GM12878 (cell line): ENCODE measurements at regions not wholly inside any gene's neighbourhood (a gene's known extent, or its start where the extent isn't known, plus 50 kb on each side); places are given as distances from the start of the nearest gene placed in this dataset.

ENCODE experiments used
- ATAC-seq: fragments of 200-7000 bp; cut with Tn5 transposase; 3 replicates; pipeline ENCODE4 v1.9.1; 2020; ENCODE audit warnings: mild to moderate bottlenecking, moderate library complexity
- BruUV-seq: library from RNA; stranded (reverse); fragments of 400-500 nt; replicated peaks from 2 replicates; lab custom pipeline; 2021; lab: Mats Ljungman, UMichigan
- CTCF ChIA-PET: fragments of 300-600 bp; sonication (Branson Sonifier 250); formaldehyde crosslinking; extraction: SDS; loops from one replicate; lab custom pipeline; 2021; ENCODE audit warnings: inconsistent platforms; lab: Yijun Ruan, JAX
- POLR2A ChIA-PET: fragments of 350-600 bp; formaldehyde crosslinking; extraction: SDS; loops from one replicate; lab custom pipeline; 2021; ENCODE audit warnings: inconsistent platforms; lab: Charles Lee
- RAD21 ChIA-PET: fragments of 300-600 bp; sonication (Branson Sonifier 250); formaldehyde crosslinking; loops from one replicate; lab custom pipeline; 2023; ENCODE audit warnings: antibody characterized with exemption; ENCODE audit not compliant: unreplicated experiment; lab: Charles Lee
- SMC1A ChIA-PET: fragments of 300-600 bp; sonication (Branson Sonifier 250); formaldehyde crosslinking; loops from one replicate; lab custom pipeline; 2023; ENCODE audit not compliant: unreplicated experiment, uncharacterized antibody; lab: Charles Lee
- DNase-seq: peaks from one replicate; pipeline ENCODE4 v3.0.0-alpha.2; 2011; ENCODE audit warnings: low read depth, low spot score
- FAIRE-seq: peaks from 3 replicates; lab custom pipeline; 2011; peaks lifted over from hg19 to GRCh38; lab: Jason Lieb, UNC
- H2AFZ ChIP-seq: 2 replicates; pipeline ENCODE4 v1.6.0; 2011; ENCODE audit warnings: low read depth, low read length, control low read depth; ENCODE audit not compliant: control insufficient read depth
- H3K27ac ChIP-seq: 2 replicates; pipeline ENCODE4 v1.5.1; 2011; ENCODE audit warnings: control low read depth; ENCODE audit not compliant: control insufficient read depth, insufficient read depth
- H3K27me3 ChIP-seq, 2 experiments: replicated peaks in 1 of 2; 2 replicates each; pipeline versions ENCODE4 v1.6.0 to v1.6.1; 2011; ENCODE audit warnings: low read length in 1 of 2; ENCODE audit not compliant: control insufficient read depth in 2 of 2, insufficient read depth in 2 of 2
- H3K36me3 ChIP-seq, 2 experiments: 2 replicates each; pipeline ENCODE4 v1.5.1; 2011; ENCODE audit warnings: low read length in 1 of 2; ENCODE audit not compliant: control insufficient read depth in 2 of 2, insufficient read depth in 2 of 2
- H3K4me1 ChIP-seq: 2 replicates; pipeline ENCODE4 v1.6.1; 2011; ENCODE audit warnings: mild to moderate bottlenecking, low read length, moderate library complexity, mixed read lengths; ENCODE audit not compliant: control insufficient read depth, insufficient read depth
- H3K4me2 ChIP-seq: 2 replicates; pipeline ENCODE4 v1.6.0; 2011; ENCODE audit warnings: control low read depth; ENCODE audit not compliant: control insufficient read depth, insufficient read depth
- H3K4me3 ChIP-seq: fragments of 200-600 bp; sonication (generic); 2 replicates; pipeline ENCODE4 v1.5.1; 2016
- H3K79me2 ChIP-seq: 2 replicates; pipeline ENCODE4 v1.6.0; 2011; ENCODE audit warnings: low read length; ENCODE audit not compliant: control insufficient read depth, insufficient read depth
- H3K9ac ChIP-seq: 2 replicates; pipeline ENCODE4 v1.8.0; 2011; ENCODE audit warnings: low read length, control low read depth, mixed read lengths; ENCODE audit not compliant: control insufficient read depth, insufficient read depth
- H3K9me3 ChIP-seq: replicated peaks from 3 replicates; pipeline ENCODE4 v1.5.1; 2011; ENCODE audit warnings: mild to moderate bottlenecking, low read length; ENCODE audit not compliant: control insufficient read depth, insufficient read depth
- H4K20me1 ChIP-seq: 2 replicates; pipeline ENCODE4 v1.6.0; 2011; ENCODE audit not compliant: control insufficient read depth, insufficient read depth
- ATF3 ChIP-seq: IDR thresholded peaks from 2 replicates; pipeline ENCODE4 v1.6.1; 2011; ENCODE audit warnings: low read depth, mild to moderate bottlenecking, low read length, moderate library complexity, borderline replicate concordance; ENCODE audit errors: extremely low read depth
- BCL11A ChIP-seq: IDR thresholded peaks from 2 replicates; pipeline ENCODE4 v1.6.1; 2011; ENCODE audit warnings: low read depth, low read length
- CHD4 ChIP-seq: fragments of 200-600 bp; sonication (generic); IDR thresholded peaks from 2 replicates; pipeline ENCODE4 v1.6.1; 2016; ENCODE audit warnings: mild to moderate bottlenecking
- CREM ChIP-seq: IDR thresholded peaks from 2 replicates; pipeline ENCODE4 v1.6.1; 2014; ENCODE audit warnings: antibody characterized with exemption, low read depth
- E2F4 ChIP-seq: IDR thresholded peaks from 2 replicates; pipeline ENCODE4 v1.6.1; 2012; ENCODE audit warnings: low read depth, low read length, improper control_type of control experiment
- EZH2 ChIP-seq: IDR thresholded peaks from 2 replicates; pipeline ENCODE4 v1.6.1; 2012; ENCODE audit warnings: low read depth, mild to moderate bottlenecking, control low read depth, inconsistent platforms, low read length, borderline replicate concordance; ENCODE audit not compliant: control insufficient read depth
- HCFC1 ChIP-seq: fragments of 150-350 bp; IDR thresholded peaks from 2 replicates; pipeline ENCODE4 v1.6.1; 2014; ENCODE audit warnings: low read length
- HDGF ChIP-seq: fragments of 450-650 bp; IDR thresholded peaks from 2 replicates; pipeline ENCODE4 v1.6.1; 2016; ENCODE audit warnings: antibody characterized with exemption
- KAT2A ChIP-seq: conservative IDR thresholded peaks from 2 replicates; pipeline ENCODE4 v1.6.1; 2011; ENCODE audit warnings: low read depth, low read length; ENCODE audit not compliant: control insufficient read depth
- RCOR1 ChIP-seq: conservative IDR thresholded peaks from 2 replicates; pipeline ENCODE4 v1.6.1; 2012; ENCODE audit warnings: low read depth, low read length, improper control_type of control experiment
- RUNX3 ChIP-seq: IDR thresholded peaks from 2 replicates; pipeline ENCODE4 v1.6.1; 2012; ENCODE audit warnings: low read length, inconsistent platforms
- SMARCA5 ChIP-seq: fragments of 450-650 bp; IDR thresholded peaks from 2 replicates; pipeline ENCODE4 v1.6.1; 2017; ENCODE audit warnings: mild to moderate bottlenecking
- SMC3 ChIP-seq: IDR thresholded peaks from 2 replicates; pipeline ENCODE4 v1.6.1; 2011; ENCODE audit warnings: low read length, improper control_type of control experiment, borderline replicate concordance
- SUPT20H ChIP-seq: IDR thresholded peaks from 2 replicates; pipeline ENCODE4 v1.6.1; 2011; ENCODE audit warnings: low read depth, mild to moderate bottlenecking, low read length, moderate library complexity, borderline replicate concordance; ENCODE audit not compliant: control insufficient read depth
- ZBTB4 ChIP-seq: fragments of 450-650 bp; formaldehyde crosslinking; IDR thresholded peaks from 2 replicates; pipeline ENCODE4 v1.4.0; 2022; ENCODE audit warnings: mild to moderate bottlenecking, moderate library complexity
- WGBS: methylation state at CpG from one replicate; pipeline ENCODE4 v1.1.6; 2016; ENCODE audit warnings: low lambda C conversion rate; ENCODE audit not compliant: insufficient replicate concordance, insufficient coverage; ENCODE audit errors: missing lambda C conversion rate; 5-methylcytosine and 5-hydroxymethylcytosine counted together
- in situ Hi-C: fragments of 300-500 bp; cut with MboI; formaldehyde crosslinking; loops from 9 replicates; pipeline ENCODE4 v1.14.3; 2018; ENCODE audit warnings: mixed read lengths
- intact Hi-C: fragments of 100-400 bp; cut with micrococcal nuclease; formaldehyde crosslinking; loops from one replicate; pipeline ENCODE4 v1.14.2; 2022; ENCODE audit not compliant: unreplicated experiment

GRCh38 chr3:176723758-176724393, 473.4 kb downstream of the TBL1XR1 start:
- H3K4me2 ChIP-seq, result no peak overlapping the region
- ChIA-PET RAD21 (no interaction called here), SMC1A (no interaction called here), CTCF (no interaction called here), POLR2A (no interaction called here)
- H3K4me3 ChIP-seq, result no peak overlapping the region
- H3K27ac ChIP-seq, result no peak overlapping the region
- no peaks in the 10 kb centered on the region for H4K20me1 ChIP-seq
- no peak for TF ChIP-seq SMARCA5
- ATAC-seq, result no peak
- FAIRE-seq, result no peak
- H2AFZ ChIP-seq, result no peak overlapping the region
- no peaks in the 10 kb centered on the region for H3K4me1 ChIP-seq
- H3K9me3 ChIP-seq, result no peaks in the 10 kb centered on the region
- DNase-seq, result no peak
- no TSS peak for BruUV-seq
- intact Hi-C loops, result no loop called here
- in situ Hi-C loops, result no loop called here
- no peak overlapping the region for H3K9ac ChIP-seq
- no peaks in the 10 kb centered on the region for H3K36me3 ChIP-seq
- no peaks in the 10 kb centered on the region for H3K27me3 ChIP-seq
- no peaks in the 10 kb centered on the region for H3K79me2 ChIP-seq

GRCh38 chr3:176714034-176714433, 483.2 kb downstream of the TBL1XR1 start:
- Histone ChIP-seq H4K20me1 (no peaks in the 10 kb centered on the region), H3K4me3 (no peak overlapping the region), H3K4me1 (no peaks in the 10 kb centered on the region), H3K4me2 (no peak overlapping the region), H3K27ac (no peak overlapping the region), H3K79me2 (no peaks in the 10 kb centered on the region), H3K9me3 (no peaks in the 10 kb centered on the region), H3K27me3 (no peaks in the 10 kb centered on the region; a peak in 1 of 4 replicates), H3K36me3 (no peaks in the 10 kb centered on the region), H2AFZ (no peak overlapping the region), H3K9ac (no peak overlapping the region)
- in situ Hi-C loops, result no loop called here
- intact Hi-C loops, result no loop called here
- ChIA-PET SMC1A (no interaction called here), RAD21 (no interaction called here), CTCF (no interaction called here), POLR2A (no interaction called here)
- no peak for DNase-seq
- peak; percentile 35 for ATAC-seq
- FAIRE-seq, result no peak
- no TSS peak for BruUV-seq
- 0% methylated on average over 3 of the region's 3 CpGs for WGBS
- TF ChIP-seq KAT2A (no peak), HCFC1 (no peak), ATF3 (no peak), E2F4 (no peak), SMC3 (no peak), CREM (no peak), RUNX3 (no peak), EZH2 (no peak), SUPT20H (no peak), HDGF (no peak), BCL11A (no peak), ZBTB4 (CRISPR knock-in tag) (no peak), CHD4 (no peak), RCOR1 (no peak)
